ENCODE measurements at regions not wholly inside any gene's neighbourhood (a gene's known extent, or its start where the extent isn't known, plus 50 kb on each side); places are given as distances from the start of the nearest gene placed in this dataset.

GRCh38 chr1:213688655-213689054 is 299.1 kb upstream of the PROX1 start:
- Histone ChIP-seq H3K27ac (no peak overlapping the region), H3K4me3 (no peak overlapping the region), H3K4me1 (no peaks in the 10 kb centered on the region), H3K27me3 (no peaks in the 10 kb centered on the region), H3K36me3 (no peaks in the 10 kb centered on the region), H3K9me3 (no peaks in the 10 kb centered on the region)
- DNase-seq (no peak), ATAC-seq (no peak)
- intact Hi-C loops (cut with DNase I; ENCODE audit: low total_unique reads) = no loop called here
- in situ Hi-C loops (cut with MboI; ENCODE audit: low sequenced_read_pairs in 4 of 4) = no loop called here
- TF ChIP-seq CTCF (IDR thresholded peaks at IDR 0.05 in 4 of 5, conservative IDR thresholded peaks at IDR 0.05 in 1 of 5) (no peak), POLR2A (IDR thresholded peaks at IDR 0.05) (no peak)

GRCh38 chr1:213689260-213689659 is 298.5 kb upstream of the PROX1 start:
- no peaks in the 10 kb centered on the region for H3K27me3 ChIP-seq
- TF ChIP-seq POLR2A (IDR thresholded peaks at IDR 0.05) (no peak), CTCF (IDR thresholded peaks at IDR 0.05 in 4 of 5, conservative IDR thresholded peaks at IDR 0.05 in 1 of 5) (no peak)
- in situ Hi-C loops (cut with MboI; ENCODE audit: low sequenced_read_pairs in 4 of 4) (no loop called here), intact Hi-C loops (cut with DNase I; ENCODE audit: low total_unique reads) (no loop called here)
- no peaks in the 10 kb centered on the region for H3K9me3 ChIP-seq
- H3K4me1 ChIP-seq = no peaks in the 10 kb centered on the region
- H3K27ac ChIP-seq = no peak overlapping the region
- ATAC-seq (no peak), DNase-seq (no peak)
- no peaks in the 10 kb centered on the region for H3K36me3 ChIP-seq
- no peak overlapping the region for H3K4me3 ChIP-seq

GRCh38 chr1:213690341-213690917 is 297.3 kb upstream of the PROX1 start:
- H3K4me3 ChIP-seq = no peak overlapping the region
- intact Hi-C loops (cut with DNase I; ENCODE audit: low total_unique reads) = no loop called here
- no peaks in the 10 kb centered on the region for H3K4me1 ChIP-seq
- no peak overlapping the region for H3K27ac ChIP-seq
- DNase-seq = no peak
- no peak for ATAC-seq
- in situ Hi-C loops (cut with MboI; ENCODE audit: low sequenced_read_pairs in 4 of 4) = no loop called here
- no peaks in the 10 kb centered on the region for H3K9me3 ChIP-seq
- H3K27me3 ChIP-seq = no peaks in the 10 kb centered on the region
- TF ChIP-seq CTCF (IDR thresholded peaks at IDR 0.05 in 4 of 5, conservative IDR thresholded peaks at IDR 0.05 in 1 of 5) (no peak), POLR2A (IDR thresholded peaks at IDR 0.05) (no peak)
- no peaks in the 10 kb centered on the region for H3K36me3 ChIP-seq

- in situ Hi-C loops (cut with MboI; ENCODE audit: low sequenced_read_pairs in 4 of 4) (no loop called here), intact Hi-C loops (cut with DNase I; ENCODE audit: low total_unique reads) (no loop called here)
- H3K9me3 ChIP-seq = no peaks in the 10 kb centered on the region
- TF ChIP-seq POLR2A (IDR thresholded peaks at IDR 0.05) (no peak), CTCF (IDR thresholded peaks at IDR 0.05 in 4 of 5, conservative IDR thresholded peaks at IDR 0.05 in 1 of 5) (no peak)
- H3K4me1 ChIP-seq = no peaks in the 10 kb centered on the region
- no peak for DNase-seq
- H3K36me3 ChIP-seq = no peaks in the 10 kb centered on the region
- H3K27me3 ChIP-seq = no peaks in the 10 kb centered on the region
- ATAC-seq = no peak
- H3K4me3 ChIP-seq = no peak overlapping the region
- no peak overlapping the region for H3K27ac ChIP-seq
Observed at GRCh38 chr1:213692321-213692720, 295.5 kb upstream of the PROX1 start.

GRCh38 chr1:213693864-213694263 is 293.9 kb upstream of the PROX1 start:
- Histone ChIP-seq H3K9me3 (no peaks in the 10 kb centered on the region), H3K27me3 (no peaks in the 10 kb centered on the region), H3K4me3 (no peak overlapping the region), H3K4me1 (no peaks in the 10 kb centered on the region), H3K27ac (no peak overlapping the region), H3K36me3 (no peaks in the 10 kb centered on the region)
- intact Hi-C loops (cut with DNase I; ENCODE audit: low total_unique reads) = no loop called here
- in situ Hi-C loops (cut with MboI; ENCODE audit: low sequenced_read_pairs in 4 of 4) = no loop called here
- DNase-seq (no peak), ATAC-seq (no peak)
- TF ChIP-seq CTCF (IDR thresholded peaks at IDR 0.05 in 4 of 5, conservative IDR thresholded peaks at IDR 0.05 in 1 of 5) (no peak), POLR2A (IDR thresholded peaks at IDR 0.05) (no peak)
